ENCODE measurements at regions not wholly inside any gene's neighbourhood (a gene's known extent, or its start where the extent isn't known, plus 50 kb on each side); places are given as distances from the start of the nearest gene placed in this dataset.

GRCh38 chr2:41610501-41611190 lies 437.2 kb upstream of the PKDCC start:
- Histone ChIP-seq H2BK12ac (ENCODE audit: low read length) (no peak overlapping the region), H3K23ac (ENCODE audit: low read depth, low read length, poor library complexity) (no peak overlapping the region), H2AK5ac (ENCODE audit: low read depth, low read length) (no peak overlapping the region), H3K9ac (ENCODE audit: low read depth, low read length, poor library complexity) (no peak overlapping the region), H3K4me3 (ENCODE audit: low read length in 2 of 2) (no peak overlapping the region), H3K4me2 (ENCODE audit: insufficient read depth, low read length, poor library complexity, severe bottlenecking) (no peak overlapping the region), H3K27ac (replicated peaks; ENCODE audit: low read length) (no peak overlapping the region), H3K18ac (ENCODE audit: low read length) (no peak overlapping the region), H3K79me1 (ENCODE audit: low read depth, low read length) (no peaks in the 10 kb centered on the region), H3K27me3 (ENCODE audit: control insufficient read depth in 3 of 3, insufficient read depth in 3 of 3, low read depth in 1 of 3, low read length in 3 of 3) (no peaks in the 10 kb centered on the region), H2BK15ac (ENCODE audit: low read length) (no peak overlapping the region), H3K4me1 (ENCODE audit: control insufficient read depth in 2 of 2, insufficient read depth in 1 of 2, low read depth in 1 of 2, low read length in 2 of 2) (no peaks in the 10 kb centered on the region), H3K36me3 (replicated peaks in 1 of 2; ENCODE audit: control insufficient read depth in 2 of 2, insufficient read depth in 2 of 2, low read length in 2 of 2) (no peaks in the 10 kb centered on the region), H2BK5ac (ENCODE audit: low read length) (no peak overlapping the region), H3K9me3 (replicated peaks in 1 of 2; ENCODE audit: control insufficient read depth in 2 of 2, insufficient read depth in 1 of 2, low read depth in 1 of 2, low read length in 2 of 2) (no peaks in the 10 kb centered on the region), H3K4ac (ENCODE audit: low read length) (no peak overlapping the region), H3K14ac (ENCODE audit: low read length) (no peak overlapping the region), H2AFZ (ENCODE audit: low read length) (no peak overlapping the region), H4K91ac (ENCODE audit: low read depth, low read length, poor library complexity) (no peak overlapping the region), H2BK120ac (ENCODE audit: low read depth, low read length) (no peak overlapping the region), H4K8ac (ENCODE audit: low read depth, low read length) (no peak overlapping the region)
- WGBS, 2 donors (ENCODE audit: extremely low coverage in 2 of 2, insufficient read length in 2 of 2, insufficient replicate concordance in 1 of 2), result no CpG with 5 or more reads among the region's 6 CpGs
- no peak for DNase-seq (ENCODE audit: low spot score)

- Histone ChIP-seq H3K4me1 (ENCODE audit: control insufficient read depth in 2 of 2, insufficient read depth in 1 of 2, low read depth in 1 of 2, low read length in 2 of 2) (no peaks in the 10 kb centered on the region), H3K27me3 (ENCODE audit: control insufficient read depth in 3 of 3, insufficient read depth in 3 of 3, low read depth in 1 of 3, low read length in 3 of 3) (peaks cover 0 to 4% (median 0%) of the 10 kb centered on the region in 3 experiments), H2AFZ (ENCODE audit: low read length) (no peak overlapping the region), H4K91ac (ENCODE audit: low read depth, low read length, poor library complexity) (no peak overlapping the region), H3K14ac (ENCODE audit: low read length) (no peak overlapping the region), H2AK5ac (ENCODE audit: low read depth, low read length) (no peak overlapping the region), H3K4ac (ENCODE audit: low read length) (no peak overlapping the region), H3K4me2 (ENCODE audit: insufficient read depth, low read length, poor library complexity, severe bottlenecking) (no peak overlapping the region), H2BK120ac (ENCODE audit: low read depth, low read length) (no peak overlapping the region), H3K18ac (ENCODE audit: low read length) (no peak overlapping the region), H3K36me3 (replicated peaks in 1 of 2; ENCODE audit: control insufficient read depth in 2 of 2, insufficient read depth in 2 of 2, low read length in 2 of 2) (no peaks in the 10 kb centered on the region), H3K4me3 (ENCODE audit: low read length in 2 of 2) (no peak overlapping the region), H2BK15ac (ENCODE audit: low read length) (no peak overlapping the region), H3K9me3 (replicated peaks in 1 of 2; ENCODE audit: control insufficient read depth in 2 of 2, insufficient read depth in 1 of 2, low read depth in 1 of 2, low read length in 2 of 2) (no peaks in the 10 kb centered on the region), H3K23ac (ENCODE audit: low read depth, low read length, poor library complexity) (no peak overlapping the region), H2BK12ac (ENCODE audit: low read length) (no peak overlapping the region), H3K9ac (ENCODE audit: low read depth, low read length, poor library complexity) (no peak overlapping the region), H4K8ac (ENCODE audit: low read depth, low read length) (no peak overlapping the region), H2BK5ac (ENCODE audit: low read length) (no peak overlapping the region), H3K79me1 (ENCODE audit: low read depth, low read length) (no peaks in the 10 kb centered on the region), H3K27ac (replicated peaks; ENCODE audit: low read length) (no peak overlapping the region)
- no CpG with 5 or more reads among the region's 3 CpGs for WGBS, 2 donors (ENCODE audit: extremely low coverage in 2 of 2, insufficient read length in 2 of 2, insufficient replicate concordance in 1 of 2)
- DNase-seq (ENCODE audit: low spot score), result no peak
Measured at GRCh38 chr2:41618754-41619153, 429.1 kb upstream of the PKDCC start.

DNA sequence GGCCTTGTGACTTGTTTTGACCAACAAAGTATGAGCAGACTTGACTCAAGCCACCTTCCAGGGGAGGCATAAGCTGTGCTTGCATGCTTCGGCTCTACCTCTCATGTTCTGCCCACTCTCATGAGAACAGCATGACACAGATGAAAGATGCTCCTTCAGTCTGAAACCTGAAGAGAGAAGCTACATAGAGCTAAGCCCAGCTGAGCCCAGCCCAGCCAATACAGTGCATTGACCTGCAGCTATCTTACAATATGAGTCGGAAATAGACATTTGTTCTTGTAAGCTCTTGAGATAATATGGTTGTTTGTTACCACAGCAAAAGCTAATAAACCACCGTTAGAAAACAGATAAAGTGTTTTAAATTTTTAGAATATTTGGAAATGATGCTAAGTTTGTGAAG lies 426.7 kb upstream of the PKDCC start:
- Histone ChIP-seq H3K4me3 (ENCODE audit: low read length in 2 of 2) (no peak overlapping the region), H2BK120ac (ENCODE audit: low read depth, low read length) (no peak overlapping the region), H3K4ac (ENCODE audit: low read length) (no peak overlapping the region), H3K9me3 (replicated peaks in 1 of 2; ENCODE audit: control insufficient read depth in 2 of 2, insufficient read depth in 1 of 2, low read depth in 1 of 2, low read length in 2 of 2) (no peaks in the 10 kb centered on the region), H2AK5ac (ENCODE audit: low read depth, low read length) (no peak overlapping the region), H3K14ac (ENCODE audit: low read length) (no peak overlapping the region), H3K79me1 (ENCODE audit: low read depth, low read length) (no peaks in the 10 kb centered on the region), H2BK5ac (ENCODE audit: low read length) (no peak overlapping the region), H4K91ac (ENCODE audit: low read depth, low read length, poor library complexity) (no peak overlapping the region), H3K9ac (ENCODE audit: low read depth, low read length, poor library complexity) (no peak overlapping the region), H3K4me1 (ENCODE audit: control insufficient read depth in 2 of 2, insufficient read depth in 1 of 2, low read depth in 1 of 2, low read length in 2 of 2) (no peaks in the 10 kb centered on the region), H2BK12ac (ENCODE audit: low read length) (no peak overlapping the region), H3K4me2 (ENCODE audit: insufficient read depth, low read length, poor library complexity, severe bottlenecking) (no peak overlapping the region), H4K8ac (ENCODE audit: low read depth, low read length) (no peak overlapping the region), H2AFZ (ENCODE audit: low read length) (no peak overlapping the region), H3K36me3 (replicated peaks in 1 of 2; ENCODE audit: control insufficient read depth in 2 of 2, insufficient read depth in 2 of 2, low read length in 2 of 2) (no peaks in the 10 kb centered on the region), H3K27ac (replicated peaks; ENCODE audit: low read length) (no peak overlapping the region), H3K27me3 (ENCODE audit: control insufficient read depth in 3 of 3, insufficient read depth in 3 of 3, low read depth in 1 of 3, low read length in 3 of 3) (peaks cover 0 to 4% (median 0%) of the 10 kb centered on the region in 3 experiments), H2BK15ac (ENCODE audit: low read length) (no peak overlapping the region), H3K18ac (ENCODE audit: low read length) (no peak overlapping the region), H3K23ac (ENCODE audit: low read depth, low read length, poor library complexity) (no peak overlapping the region)
- no peak for DNase-seq (ENCODE audit: low spot score)
- WGBS, 2 donors (ENCODE audit: extremely low coverage in 2 of 2, insufficient read length in 2 of 2, insufficient replicate concordance in 1 of 2), result no CpG with 5 or more reads among the region's 3 CpGs

DNA sequence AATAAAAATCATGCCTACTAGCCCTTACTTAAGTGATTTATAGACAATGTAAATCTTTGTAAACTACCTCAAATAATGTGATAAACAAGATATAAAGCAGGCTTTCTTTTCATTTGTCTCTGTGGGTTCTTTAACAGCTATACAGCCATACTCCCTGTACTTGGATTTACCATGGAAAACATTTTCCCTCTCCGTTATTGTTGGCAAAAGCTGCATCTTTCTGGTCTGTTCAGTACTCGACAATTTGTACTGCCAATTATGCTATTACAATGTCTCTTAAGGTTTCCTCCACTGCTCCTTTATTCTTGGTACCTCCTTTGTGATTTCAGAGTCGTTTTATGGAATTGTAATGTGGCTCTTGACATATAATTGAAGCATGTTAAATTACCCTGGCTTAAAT lies 426.3 kb upstream of the PKDCC start:
- Histone ChIP-seq H3K18ac (ENCODE audit: low read length) (no peak overlapping the region), H3K9ac (ENCODE audit: low read depth, low read length, poor library complexity) (no peak overlapping the region), H4K91ac (ENCODE audit: low read depth, low read length, poor library complexity) (no peak overlapping the region), H3K23ac (ENCODE audit: low read depth, low read length, poor library complexity) (no peak overlapping the region), H3K4ac (ENCODE audit: low read length) (no peak overlapping the region), H3K14ac (ENCODE audit: low read length) (no peak overlapping the region), H3K79me1 (ENCODE audit: low read depth, low read length) (no peaks in the 10 kb centered on the region), H3K4me3 (ENCODE audit: low read length in 2 of 2) (no peak overlapping the region), H2AFZ (ENCODE audit: low read length) (no peak overlapping the region), H2BK15ac (ENCODE audit: low read length) (no peak overlapping the region), H3K27ac (replicated peaks; ENCODE audit: low read length) (no peak overlapping the region), H3K36me3 (replicated peaks in 1 of 2; ENCODE audit: control insufficient read depth in 2 of 2, insufficient read depth in 2 of 2, low read length in 2 of 2) (no peaks in the 10 kb centered on the region), H3K4me1 (ENCODE audit: control insufficient read depth in 2 of 2, insufficient read depth in 1 of 2, low read depth in 1 of 2, low read length in 2 of 2) (no peaks in the 10 kb centered on the region), H4K8ac (ENCODE audit: low read depth, low read length) (no peak overlapping the region), H2AK5ac (ENCODE audit: low read depth, low read length) (no peak overlapping the region), H3K9me3 (replicated peaks in 1 of 2; ENCODE audit: control insufficient read depth in 2 of 2, insufficient read depth in 1 of 2, low read depth in 1 of 2, low read length in 2 of 2) (no peaks in the 10 kb centered on the region), H3K4me2 (ENCODE audit: insufficient read depth, low read length, poor library complexity, severe bottlenecking) (no peak overlapping the region), H2BK120ac (ENCODE audit: low read depth, low read length) (no peak overlapping the region), H2BK12ac (ENCODE audit: low read length) (no peak overlapping the region), H3K27me3 (ENCODE audit: control insufficient read depth in 3 of 3, insufficient read depth in 3 of 3, low read depth in 1 of 3, low read length in 3 of 3) (peaks cover 0 to 4% (median 0%) of the 10 kb centered on the region in 3 experiments), H2BK5ac (ENCODE audit: low read length) (no peak overlapping the region)
- no peak for DNase-seq (ENCODE audit: low spot score)
- WGBS, 2 donors (ENCODE audit: extremely low coverage in 2 of 2, insufficient read length in 2 of 2, insufficient replicate concordance in 1 of 2), result no CpG with 5 or more reads among the region's 3 CpGs
